Thymus (tissue), 11 donors: ENCODE measurements at regions not wholly inside any gene's neighbourhood (a gene's known extent, or its start where the extent isn't known, plus 50 kb on each side); places are given as distances from the start of the nearest gene placed in this dataset.

Experiments
- DNase-seq, 9 donors: peaks; one replicate each; pipeline ENCODE4 v3.0.0-alpha.2; 2013; ENCODE audit warnings: low spot score in 9 of 9, low read depth in 6 of 9, missing footprints in 1 of 9
- H3K27ac ChIP-seq, 2 donors: one replicate each; pipeline ENCODE4 v1.5.1; 2013; ENCODE audit warnings: control low read depth in 1 of 2, low read depth in 1 of 2, low read length in 1 of 2, mild to moderate bottlenecking in 1 of 2, moderate library complexity in 1 of 2
- H3K27me3 ChIP-seq, 2 donors: one replicate each; pipeline ENCODE4 v1.5.1; 2013; ENCODE audit warnings: low read length in 1 of 2; ENCODE audit not compliant: control insufficient read depth in 2 of 2, insufficient read depth in 1 of 2
- H3K36me3 ChIP-seq, 2 donors: one replicate each; pipeline ENCODE4 v1.5.1; 2013; ENCODE audit warnings: low read length in 1 of 2, mild to moderate bottlenecking in 1 of 2, moderate library complexity in 1 of 2; ENCODE audit not compliant: control insufficient read depth in 2 of 2, insufficient read depth in 2 of 2
- H3K4me1 ChIP-seq, 2 donors: one replicate each; pipeline ENCODE4 v1.5.1; 2013; ENCODE audit warnings: low read length in 2 of 2; ENCODE audit not compliant: control insufficient read depth in 2 of 2, insufficient read depth in 2 of 2
- H3K4me3 ChIP-seq, 2 donors: one replicate each; pipeline ENCODE4 v1.5.1; 2013; ENCODE audit warnings: low read length in 2 of 2, control low read depth in 1 of 2, mild to moderate bottlenecking in 1 of 2
- H3K9me3 ChIP-seq, 2 donors: one replicate each; pipeline ENCODE4 v1.5.1; 2013; ENCODE audit warnings: low read length in 1 of 2, mild to moderate bottlenecking in 1 of 2; ENCODE audit not compliant: control insufficient read depth in 2 of 2, insufficient read depth in 1 of 2
- WGBS: extraction: QIAGEN DNeasy Blood & Tissue Kit; methylation state at CpG from one replicate; pipeline ENCODE4 v1.1.7; 2013; 5-methylcytosine and 5-hydroxymethylcytosine counted together
- donor health status: healthy.

DNA sequence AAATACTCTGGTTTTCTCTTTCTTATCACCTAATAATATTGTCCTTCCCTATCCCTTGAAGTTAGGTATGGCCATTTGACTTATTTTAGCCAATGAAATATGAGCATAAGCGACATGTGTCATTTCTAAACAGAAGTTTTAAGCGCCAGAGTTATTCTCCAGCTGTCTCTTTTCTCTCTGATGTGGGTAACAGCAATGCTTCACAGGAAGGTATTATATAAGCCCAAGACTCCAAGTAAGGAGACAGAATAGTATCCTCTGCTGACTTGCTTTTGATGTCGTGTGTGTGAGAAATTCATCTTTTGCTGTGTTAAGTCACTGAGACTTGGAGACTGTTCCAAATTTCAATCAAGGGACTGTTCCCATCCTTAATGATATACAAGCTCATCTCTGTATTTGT, 224.6 kb upstream of the NECTIN3 start:
- H3K4me1 ChIP-seq: no peaks in the 10 kb centered on the region
- 42% methylated on average over 3 of the region's 3 CpGs for WGBS
- H3K27me3 ChIP-seq: no peaks in the 10 kb centered on the region
- no peak overlapping the region for H3K27ac ChIP-seq
- no peaks in the 10 kb centered on the region for H3K36me3 ChIP-seq
- DNase-seq: peak in 4 of 9 donors; percentile 1 to 37 (median 6)
- no peaks in the 10 kb centered on the region for H3K9me3 ChIP-seq
- H3K4me3 ChIP-seq: no peak overlapping the region

DNA sequence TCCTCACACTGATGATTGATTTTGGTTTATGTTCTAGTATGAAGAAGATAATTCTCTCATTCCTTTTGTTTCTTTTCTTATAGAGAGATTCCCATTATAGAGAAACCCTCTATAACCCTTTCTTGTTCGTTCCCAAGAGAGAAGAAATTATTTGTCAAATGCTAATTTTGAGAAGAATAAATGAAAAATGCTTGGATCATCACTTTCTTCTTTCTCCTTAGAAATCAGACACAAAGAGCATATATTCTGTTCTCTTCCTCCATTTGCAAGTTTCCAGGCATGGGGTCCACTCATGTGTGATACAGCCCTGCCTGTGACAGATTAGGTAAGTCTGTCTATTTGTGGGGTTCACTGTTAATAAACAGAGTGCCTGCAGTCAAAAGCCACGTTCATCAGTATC, 222.6 kb upstream of the NECTIN3 start:
- DNase-seq: no peak
- Histone ChIP-seq H3K4me3 (no peak overlapping the region), H3K27me3 (no peaks in the 10 kb centered on the region), H3K27ac (no peak overlapping the region), H3K4me1 (no peaks in the 10 kb centered on the region), H3K9me3 (no peaks in the 10 kb centered on the region), H3K36me3 (no peaks in the 10 kb centered on the region)
- 75% methylated on average over 2 of the region's 2 CpGs for WGBS

DNA sequence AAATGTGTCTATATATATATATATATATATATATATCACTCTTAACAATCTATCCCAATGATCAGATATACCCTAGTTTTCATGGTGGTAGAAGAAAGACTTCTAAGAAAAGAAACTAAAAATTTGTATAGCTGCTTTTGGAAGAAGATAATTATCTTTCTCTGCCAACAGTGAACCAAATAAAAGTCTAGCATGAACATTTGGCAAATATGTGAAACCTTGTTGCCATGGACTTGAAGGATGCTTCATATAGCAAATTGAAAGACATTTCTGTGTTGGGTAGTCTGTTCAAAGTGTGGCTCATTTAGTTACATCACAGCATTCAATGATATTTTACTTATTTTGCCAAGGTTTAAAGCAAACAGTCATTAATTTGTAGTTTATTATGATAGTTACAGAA, 219.9 kb upstream of the NECTIN3 start:
- Histone ChIP-seq H3K9me3 (no peaks in the 10 kb centered on the region), H3K27ac (no peak overlapping the region), H3K4me1 (no peaks in the 10 kb centered on the region), H3K27me3 (no peaks in the 10 kb centered on the region), H3K4me3 (no peak overlapping the region), H3K36me3 (no peaks in the 10 kb centered on the region)
- no peak for DNase-seq

DNA sequence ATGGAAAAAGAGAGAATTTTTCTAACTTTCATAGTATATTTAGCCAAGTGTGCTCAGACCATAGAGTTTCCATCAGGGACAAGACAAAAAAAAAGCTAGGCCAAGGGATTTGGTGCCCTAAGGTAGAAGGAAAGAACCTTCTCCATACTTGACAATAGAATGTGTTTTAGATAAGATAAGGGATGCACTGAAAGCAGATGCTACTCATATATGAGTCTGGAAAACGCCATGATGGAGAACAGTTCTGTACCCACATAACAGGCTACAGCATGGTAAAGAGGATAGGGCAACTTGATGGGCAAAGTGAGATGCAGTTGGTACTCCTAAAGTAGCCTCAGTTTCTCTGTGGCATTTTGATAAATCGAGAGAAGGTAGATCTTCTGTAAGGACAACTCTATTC, 216.4 kb upstream of the NECTIN3 start:
- Histone ChIP-seq H3K4me1 (no peaks in the 10 kb centered on the region), H3K27me3 (no peaks in the 10 kb centered on the region), H3K9me3 (no peaks in the 10 kb centered on the region), H3K36me3 (no peaks in the 10 kb centered on the region), H3K4me3 (no peak overlapping the region), H3K27ac (no peak overlapping the region)
- no peak for DNase-seq
- 74% methylated on average over 2 of the region's 2 CpGs for WGBS

GRCh38 chr3:110856916-110857315, 214.7 kb upstream of the NECTIN3 start:
- H3K36me3 ChIP-seq: no peaks in the 10 kb centered on the region
- 93% methylated on average over 2 of the region's 2 CpGs for WGBS
- H3K27ac ChIP-seq: no peak overlapping the region
- no peak overlapping the region for H3K4me3 ChIP-seq
- H3K4me1 ChIP-seq: no peaks in the 10 kb centered on the region
- no peaks in the 10 kb centered on the region for H3K27me3 ChIP-seq
- H3K9me3 ChIP-seq: no peaks in the 10 kb centered on the region
- no peak for DNase-seq

DNA sequence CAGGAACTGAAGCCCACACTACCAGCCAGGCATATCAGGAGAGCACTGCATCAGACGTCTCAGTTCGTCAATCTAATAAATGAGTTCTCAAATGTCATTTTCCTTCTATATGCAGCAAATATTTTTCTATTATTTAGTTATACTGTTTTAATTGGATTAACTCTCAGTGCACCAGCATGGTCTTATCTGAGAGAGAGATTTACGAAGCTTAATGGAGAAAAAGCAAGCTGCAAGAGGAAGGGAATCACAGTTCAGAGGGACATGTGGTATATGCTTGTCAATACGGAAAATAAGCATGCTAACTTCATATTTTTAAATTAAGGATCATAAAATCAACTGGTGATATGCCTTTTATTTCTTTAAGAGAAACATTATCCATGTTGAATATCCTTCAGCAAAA, 213.1 kb upstream of the NECTIN3 start:
- H3K9me3 ChIP-seq: no peaks in the 10 kb centered on the region
- no peaks in the 10 kb centered on the region for H3K27me3 ChIP-seq
- H3K4me1 ChIP-seq: no peaks in the 10 kb centered on the region
- H3K27ac ChIP-seq: no peak overlapping the region
- DNase-seq: no peak
- no peaks in the 10 kb centered on the region for H3K36me3 ChIP-seq
- WGBS: 92% methylated on average over 4 of the region's 4 CpGs
- H3K4me3 ChIP-seq: no peak overlapping the region

- 93% methylated on average over 5 of the region's 5 CpGs for WGBS
- no peak for DNase-seq
- Histone ChIP-seq H3K36me3 (no peaks in the 10 kb centered on the region), H3K4me3 (no peak overlapping the region), H3K27me3 (no peaks in the 10 kb centered on the region), H3K4me1 (no peaks in the 10 kb centered on the region), H3K9me3 (no peaks in the 10 kb centered on the region), H3K27ac (no peak overlapping the region)
Observed at GRCh38 chr3:110859336-110859735, 212.3 kb upstream of the NECTIN3 start.

DNA sequence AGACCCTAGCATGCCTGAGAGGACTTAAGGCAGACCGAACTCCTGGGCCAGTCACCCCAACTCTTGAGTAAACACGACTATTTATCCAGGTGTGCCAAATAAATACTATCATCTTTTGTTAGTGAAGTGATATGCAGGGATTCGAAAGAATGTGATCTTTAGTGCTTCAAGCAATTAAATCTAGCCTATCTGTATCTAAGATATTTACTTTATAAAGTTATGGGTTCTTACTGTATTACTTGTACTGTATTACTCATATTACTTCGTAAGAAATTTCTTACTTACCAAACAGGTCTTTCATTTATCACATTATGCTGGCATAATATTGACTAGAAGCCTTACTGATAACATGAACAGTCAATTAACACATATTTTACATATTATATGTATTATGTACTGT, 211.6 kb upstream of the NECTIN3 start:
- 67% methylated on average over 4 of the region's 4 CpGs for whole genome bisulfite sequencing
- H3K4me3 ChIP-seq: no peak overlapping the region
- no peaks in the 10 kb centered on the region for H3K36me3 ChIP-seq
- no peaks in the 10 kb centered on the region for H3K27me3 ChIP-seq
- DNase-seq: no peak
- H3K9me3 ChIP-seq: no peaks in the 10 kb centered on the region
- no peaks in the 10 kb centered on the region for H3K4me1 ChIP-seq
- no peak overlapping the region for H3K27ac ChIP-seq

- Histone ChIP-seq H3K27me3 (no peaks in the 10 kb centered on the region), H3K9me3 (no peaks in the 10 kb centered on the region), H3K36me3 (no peaks in the 10 kb centered on the region), H3K4me3 (no peak overlapping the region), H3K27ac (no peak overlapping the region), H3K4me1 (no peaks in the 10 kb centered on the region)
- no peak for DNase-seq
- WGBS: 95% methylated on average over 4 of the region's 4 CpGs
Observed at GRCh38 chr3:110865934-110866333, 205.7 kb upstream of the NECTIN3 start.

- Histone ChIP-seq H3K27ac (no peak overlapping the region), H3K9me3 (no peaks in the 10 kb centered on the region), H3K4me3 (no peak overlapping the region), H3K4me1 (no peaks in the 10 kb centered on the region), H3K27me3 (no peaks in the 10 kb centered on the region), H3K36me3 (no peaks in the 10 kb centered on the region)
- 89% methylated on average over 1 of the region's 1 CpG for WGBS
- DNase-seq: no peak
Observed at GRCh38 chr3:110868106-110868505, 203.5 kb upstream of the NECTIN3 start.
